Astrocyte (in vitro differentiated cells and primary cell): ENCODE measurements at regions not wholly inside any gene's neighbourhood (a gene's known extent, or its start where the extent isn't known, plus 50 kb on each side); places are given as distances from the start of the nearest gene placed in this dataset.

ENCODE experiments used
- EZH2 ChIP-seq: IDR thresholded peaks from 2 replicates; pipeline ENCODE4 v1.6.1; 2012; ENCODE audit warnings: mild to moderate bottlenecking, low read length, inconsistent platforms; ENCODE audit not compliant: insufficient read depth
- TF ChIP-seq, protein P1 (sequence below): IDR thresholded peaks from 2 replicates; pipeline ENCODE4 v1.5.1; 2011; ENCODE audit warnings: low read depth, mild to moderate bottlenecking, inconsistent platforms, low read length, moderate library complexity; ENCODE audit not compliant: insufficient read depth

DNA sequence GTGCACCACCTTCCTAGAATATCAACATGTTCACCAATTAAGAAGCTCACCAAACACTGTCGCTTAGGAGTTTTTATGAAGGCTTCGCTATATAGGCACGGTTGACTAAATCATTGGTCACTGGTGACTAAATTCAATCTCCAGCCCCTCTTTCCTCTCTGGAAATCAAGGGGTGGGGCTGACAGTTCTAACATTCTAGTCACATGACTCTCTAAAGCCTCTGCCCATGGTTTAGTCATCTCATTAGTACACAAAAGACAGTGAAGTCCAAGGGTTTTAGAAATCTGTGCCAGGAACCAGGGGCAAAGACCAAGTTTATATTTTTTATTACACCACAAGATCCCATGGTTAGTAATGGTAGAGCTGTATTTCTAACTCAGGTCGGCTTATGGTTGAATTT, 243.2 kb downstream of the ELAVL2 start:
- TF ChIP-seq, protein P1, sequence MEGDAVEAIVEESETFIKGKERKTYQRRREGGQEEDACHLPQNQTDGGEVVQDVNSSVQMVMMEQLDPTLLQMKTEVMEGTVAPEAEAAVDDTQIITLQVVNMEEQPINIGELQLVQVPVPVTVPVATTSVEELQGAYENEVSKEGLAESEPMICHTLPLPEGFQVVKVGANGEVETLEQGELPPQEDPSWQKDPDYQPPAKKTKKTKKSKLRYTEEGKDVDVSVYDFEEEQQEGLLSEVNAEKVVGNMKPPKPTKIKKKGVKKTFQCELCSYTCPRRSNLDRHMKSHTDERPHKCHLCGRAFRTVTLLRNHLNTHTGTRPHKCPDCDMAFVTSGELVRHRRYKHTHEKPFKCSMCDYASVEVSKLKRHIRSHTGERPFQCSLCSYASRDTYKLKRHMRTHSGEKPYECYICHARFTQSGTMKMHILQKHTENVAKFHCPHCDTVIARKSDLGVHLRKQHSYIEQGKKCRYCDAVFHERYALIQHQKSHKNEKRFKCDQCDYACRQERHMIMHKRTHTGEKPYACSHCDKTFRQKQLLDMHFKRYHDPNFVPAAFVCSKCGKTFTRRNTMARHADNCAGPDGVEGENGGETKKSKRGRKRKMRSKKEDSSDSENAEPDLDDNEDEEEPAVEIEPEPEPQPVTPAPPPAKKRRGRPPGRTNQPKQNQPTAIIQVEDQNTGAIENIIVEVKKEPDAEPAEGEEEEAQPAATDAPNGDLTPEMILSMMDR, result no peak
- TF ChIP-seq EZH2, result no peak
